Dedifferentiated amniotic fluid mesenchymal stem cell (primary cell): ENCODE measurements at regions not wholly inside any gene's neighbourhood (a gene's known extent, or its start where the extent isn't known, plus 50 kb on each side); places are given as distances from the start of the nearest gene placed in this dataset.

Experiments
- DNase-seq: peaks from one replicate; pipeline ENCODE4 v3.0.0-alpha.2; 2016; ENCODE audit errors: extremely low spot score

- no peak for DNase-seq
Observed at GRCh38 chr5:173802670-173803165, 85.4 kb upstream of the CPEB4 start.

GRCh38 chr5:173804579-173804978 lies 83.6 kb upstream of the CPEB4 start:
- no peak for DNase-seq

- no peak for DNase-seq
Observed at GRCh38 chr5:173806270-173807035, 81.7 kb upstream of the CPEB4 start.

- DNase-seq = no peak
Observed at GRCh38 chr5:173807181-173807655, 80.9 kb upstream of the CPEB4 start.

GRCh38 chr5:173808079-173808808 lies 79.9 kb upstream of the CPEB4 start:
- DNase-seq = no peak

GRCh38 chr5:173809014-173809413 lies 79.1 kb upstream of the CPEB4 start:
- no peak for DNase-seq

GRCh38 chr5:173812811-173813550 lies 75.2 kb upstream of the CPEB4 start:
- no peak for DNase-seq

- no peak for DNase-seq
Observed at GRCh38 chr5:173814053-173814452, 74.1 kb upstream of the CPEB4 start.

GRCh38 chr5:173815571-173815970 lies 72.6 kb upstream of the CPEB4 start:
- no peak for DNase-seq

- no peak for DNase-seq
Observed at GRCh38 chr5:173816728-173817127, 71.4 kb upstream of the CPEB4 start.

- no peak for DNase-seq
Observed at GRCh38 chr5:173817561-173817960, 70.6 kb upstream of the CPEB4 start.

- DNase-seq = no peak
Observed at GRCh38 chr5:173819521-173819920, 68.6 kb upstream of the CPEB4 start.

GRCh38 chr5:173823274-173823644 lies 64.9 kb upstream of the CPEB4 start:
- DNase-seq = no peak

- DNase-seq = peak; percentile 70
Observed at GRCh38 chr5:173823721-173824567, 64.2 kb upstream of the CPEB4 start.

GRCh38 chr5:173825215-173825865 lies 62.8 kb upstream of the CPEB4 start:
- DNase-seq = no peak

GRCh38 chr5:173826086-173826427 lies 62.1 kb upstream of the CPEB4 start:
- no peak for DNase-seq

- DNase-seq = no peak
Observed at GRCh38 chr5:173826428-173827350, 61.5 kb upstream of the CPEB4 start.

GRCh38 chr5:173828952-173829351 lies 59.2 kb upstream of the CPEB4 start:
- DNase-seq = no peak

GRCh38 chr5:173829826-173830225 lies 58.3 kb upstream of the CPEB4 start:
- peak; percentile 63 for DNase-seq

- no peak for DNase-seq
Observed at GRCh38 chr5:173830421-173830820, 57.7 kb upstream of the CPEB4 start.
